ENCODE measurements at regions not wholly inside any gene's neighbourhood (a gene's known extent, or its start where the extent isn't known, plus 50 kb on each side); places are given as distances from the start of the nearest gene placed in this dataset.

DNA sequence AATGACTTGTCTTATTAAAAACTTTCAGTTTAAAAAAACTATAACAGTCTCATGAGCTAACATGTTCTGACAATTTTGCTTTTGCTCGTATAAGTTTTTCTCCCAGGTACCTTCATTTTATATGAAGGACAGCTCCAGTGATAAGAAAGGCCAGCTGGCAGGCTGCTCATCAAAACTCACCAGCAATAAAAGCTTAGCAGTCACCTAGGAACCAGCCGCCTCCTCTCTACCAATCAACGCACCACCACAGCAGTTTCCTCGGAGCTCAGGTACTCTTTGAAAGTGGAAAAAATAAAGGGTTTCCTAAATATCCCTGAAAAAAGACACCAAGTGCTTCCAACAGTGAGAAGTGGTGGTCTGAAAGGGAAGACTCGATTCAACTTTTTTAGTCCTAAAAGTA, 100.9 kb upstream of the CCDC150 start:
- no peak for DNase-seq

DNA sequence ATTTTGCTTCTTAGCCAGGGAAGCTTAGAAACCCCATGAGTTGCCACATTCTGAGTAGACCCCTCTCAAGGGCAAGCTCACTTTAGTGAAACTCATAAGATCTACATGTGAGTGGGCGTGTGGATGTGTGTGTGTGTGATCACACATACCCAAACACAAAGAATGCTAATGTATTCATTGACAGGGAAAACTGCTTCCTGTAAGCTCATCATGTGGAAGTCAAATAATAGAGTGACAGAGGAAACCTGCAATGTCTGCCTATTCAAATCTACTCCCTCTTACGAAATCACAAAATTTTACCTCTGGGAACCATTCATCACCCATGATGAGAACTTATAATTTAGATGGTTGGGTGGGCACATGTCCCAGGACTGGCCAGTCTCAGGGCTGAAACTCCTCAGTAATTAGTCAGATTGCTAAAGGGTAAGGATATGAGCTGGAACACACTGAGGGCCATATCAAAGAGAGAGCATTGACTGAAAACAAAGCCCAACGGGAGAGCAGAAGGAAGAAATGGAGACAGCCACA, 94.5 kb upstream of the CCDC150 start:
- peak; percentile 15 for DNase-seq

DNA sequence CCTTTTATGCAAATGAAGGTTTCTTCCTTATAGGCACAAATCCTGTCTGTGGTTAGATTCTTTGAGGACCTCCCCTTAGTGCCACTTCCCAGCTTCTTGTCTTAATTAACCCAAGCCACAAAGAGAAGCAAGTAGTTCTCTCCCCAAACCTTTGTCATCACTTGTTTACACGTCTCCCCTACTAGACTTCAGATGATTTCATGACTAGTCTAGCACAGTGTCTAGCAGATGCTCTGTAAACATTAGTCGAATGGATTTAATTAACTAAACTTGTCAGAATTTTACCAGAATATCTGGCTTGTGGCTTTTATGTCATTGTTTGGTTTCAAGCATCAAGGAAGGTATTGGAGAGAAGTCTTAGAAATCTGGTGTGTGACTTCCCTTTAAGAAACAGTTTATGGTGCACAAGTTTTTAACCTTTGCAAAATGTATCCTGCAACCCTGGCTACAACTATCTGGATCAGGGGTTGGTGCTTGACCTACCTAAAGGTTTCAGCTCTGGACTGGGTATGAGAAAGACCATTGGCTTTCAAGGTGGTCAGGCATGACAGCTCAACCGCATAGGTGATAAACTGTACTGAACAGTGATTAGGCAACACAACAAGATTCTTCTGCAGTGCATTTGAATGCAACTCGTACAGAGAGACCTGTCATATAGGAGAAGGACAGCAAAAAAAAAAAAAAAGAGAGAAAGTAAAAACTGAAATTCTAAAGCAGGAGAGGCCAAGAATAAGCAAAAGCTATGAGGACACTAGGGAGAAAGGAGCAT, 93.2 kb upstream of the CCDC150 start:
- peak; percentile 27 for DNase-seq

DNA sequence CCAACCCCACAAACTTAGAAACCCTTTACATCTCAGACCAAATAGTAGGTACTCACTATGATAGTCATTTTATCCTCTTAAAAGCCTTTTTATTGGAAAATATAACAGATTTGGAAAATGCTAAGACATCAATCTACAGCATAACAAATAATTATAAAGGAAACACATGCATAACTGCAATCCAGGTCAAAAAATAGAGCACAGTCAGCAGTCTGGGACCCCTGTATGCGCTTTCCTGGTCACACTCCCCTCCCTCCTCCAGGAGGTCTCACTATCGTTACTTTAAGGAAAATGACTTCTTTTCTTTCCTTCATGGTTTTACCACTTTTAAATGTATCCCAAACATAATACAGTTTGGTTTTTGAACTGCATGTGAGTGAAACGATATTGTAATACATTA, 90.5 kb upstream of the CCDC150 start:
- no peak for DNase-seq

DNA sequence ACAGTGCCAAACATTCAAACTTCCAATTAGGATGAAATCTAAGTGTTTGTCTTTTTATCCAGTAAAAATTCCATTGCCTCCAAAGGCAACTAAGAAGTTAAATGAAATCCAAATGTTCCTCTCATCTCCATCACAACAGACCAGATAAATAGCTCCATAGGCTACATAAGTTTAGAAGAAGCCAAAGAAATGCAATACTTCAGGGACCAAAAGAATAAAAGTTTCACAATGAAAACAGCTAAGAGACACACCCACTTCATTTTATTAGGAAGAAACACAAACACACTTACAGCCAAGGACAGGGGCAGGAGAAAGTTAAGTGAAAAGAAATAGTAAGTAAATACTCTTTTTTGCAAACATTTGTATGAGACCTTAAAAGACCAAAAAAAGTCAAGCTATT, 88.5 kb upstream of the CCDC150 start:
- no peak for DNase-seq

DNA sequence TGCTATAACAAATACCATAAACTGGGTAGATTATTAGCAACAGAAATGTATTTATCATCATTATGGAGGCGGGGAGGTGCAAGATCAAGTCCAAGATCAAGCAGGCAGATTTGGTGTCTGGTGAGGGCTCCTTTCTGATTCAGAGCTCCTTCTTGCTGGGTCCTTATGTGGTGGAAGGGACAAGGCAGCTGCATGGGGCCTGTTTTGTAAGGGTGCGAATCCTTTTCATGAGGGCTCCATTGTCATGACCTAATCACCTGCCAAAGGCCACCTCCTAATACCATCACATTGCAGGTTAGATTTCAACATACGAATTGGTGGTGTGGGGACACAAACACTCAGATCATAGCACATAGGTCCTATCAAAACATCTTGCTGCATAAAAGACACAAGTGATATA, 84.4 kb upstream of the CCDC150 start:
- DNase-seq = no peak

DNA sequence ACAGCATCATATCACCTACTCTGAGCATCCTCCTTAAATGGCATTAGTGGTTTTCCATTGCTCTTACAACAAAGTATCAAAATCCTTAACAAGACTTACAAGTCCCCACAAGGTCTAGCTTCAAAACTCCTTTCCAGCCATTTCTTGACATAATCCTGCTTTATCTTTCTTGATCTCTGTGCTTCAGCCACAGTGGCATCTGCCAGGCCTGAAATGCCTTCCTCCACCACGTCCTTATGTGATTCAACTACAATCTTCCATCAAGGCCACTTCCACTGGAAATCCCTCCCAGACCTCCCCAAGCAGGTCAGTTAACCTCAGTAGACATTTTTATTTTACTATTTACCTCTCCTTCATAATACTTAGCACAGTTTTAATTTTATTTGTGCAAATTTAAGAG, 83.8 kb upstream of the CCDC150 start:
- no peak for DNase-seq

DNA sequence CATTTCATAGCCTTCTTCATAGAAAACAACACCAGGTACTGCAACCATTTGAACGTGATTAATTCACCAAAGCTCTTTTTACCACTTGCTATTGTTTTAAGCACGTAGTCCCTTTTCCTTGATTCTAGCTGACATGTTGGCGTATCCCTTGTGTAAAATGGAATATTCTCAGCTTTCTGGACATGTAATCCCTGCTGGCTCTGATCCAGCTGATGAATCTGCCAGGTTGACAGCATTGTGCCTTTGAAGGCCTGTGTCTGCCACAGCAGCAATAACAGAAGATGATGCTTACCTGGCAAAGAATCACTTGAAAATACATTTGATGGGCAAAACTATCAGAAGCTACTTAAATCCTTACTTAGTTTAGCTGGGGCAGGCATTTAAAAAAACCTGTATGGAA, 81.0 kb upstream of the CCDC150 start:
- DNase-seq = no peak

DNA sequence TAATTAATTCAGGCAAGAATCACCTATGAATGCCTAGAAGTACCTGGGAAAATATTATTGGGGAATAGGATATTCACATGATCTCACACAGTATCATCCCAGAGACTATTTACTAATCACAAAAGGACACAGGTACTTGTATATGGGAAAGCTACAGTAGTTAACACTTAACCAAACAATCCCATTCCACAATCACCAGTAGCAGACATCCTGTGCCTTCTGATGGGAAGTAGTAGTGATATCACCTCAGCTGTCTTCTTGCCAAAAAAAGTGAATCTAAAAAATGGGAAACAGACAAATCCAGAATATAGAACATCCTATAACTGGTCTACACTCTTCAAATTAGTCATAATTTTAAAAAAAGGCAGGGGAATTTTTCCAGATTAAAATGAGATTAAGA, 75.6 kb upstream of the CCDC150 start:
- DNase-seq = no peak

DNA sequence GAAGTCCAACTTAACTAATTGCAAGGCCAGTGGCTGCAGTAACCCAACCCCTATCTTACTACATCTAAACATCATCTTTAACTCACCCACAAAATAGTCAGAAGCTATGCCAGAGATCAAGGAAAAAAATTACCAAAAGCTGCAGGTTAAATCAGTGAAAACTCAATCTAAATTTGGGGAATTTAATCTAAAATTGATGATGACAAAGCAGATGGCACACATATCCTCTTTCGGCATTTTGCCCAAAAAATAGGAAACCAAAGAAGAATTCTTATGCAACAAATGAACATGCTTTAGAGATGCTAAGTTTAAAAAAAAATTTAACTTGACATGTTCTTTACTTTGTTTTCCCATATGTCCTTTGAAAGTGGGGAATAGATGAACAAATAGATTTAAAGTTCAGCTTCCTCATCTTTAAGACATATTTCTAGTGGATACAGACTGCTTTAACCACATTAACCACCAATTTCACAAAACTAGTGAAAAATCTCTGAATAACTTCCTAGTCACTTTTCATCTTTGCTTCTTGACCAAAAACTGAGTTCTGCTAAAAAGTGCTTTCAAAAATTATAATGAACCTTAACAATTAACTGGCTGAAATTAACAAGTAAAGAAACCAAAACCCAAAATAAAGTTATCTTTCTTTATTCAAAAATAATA, 74.3 kb upstream of the CCDC150 start:
- DNase-seq = no peak

DNA sequence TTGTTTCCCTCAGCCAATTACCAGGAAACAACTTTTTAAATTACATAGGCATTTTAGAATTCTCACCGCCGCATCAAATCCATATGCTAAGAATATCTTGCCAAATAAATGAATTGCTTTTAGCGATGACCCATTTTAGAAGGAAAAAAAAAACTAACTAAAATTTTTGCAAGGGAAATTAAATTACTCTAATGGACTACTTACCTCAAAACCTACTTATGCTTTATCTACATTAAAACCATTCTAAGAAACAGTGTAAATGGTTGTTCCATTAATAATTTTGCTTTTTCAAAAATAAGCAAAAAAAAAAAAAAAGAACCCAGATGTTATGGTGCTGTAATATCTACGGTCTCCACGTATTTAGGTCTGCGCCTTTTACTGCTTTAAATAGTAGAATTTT, 73.5 kb upstream of the CCDC150 start:
- DNase-seq = no peak

DNA sequence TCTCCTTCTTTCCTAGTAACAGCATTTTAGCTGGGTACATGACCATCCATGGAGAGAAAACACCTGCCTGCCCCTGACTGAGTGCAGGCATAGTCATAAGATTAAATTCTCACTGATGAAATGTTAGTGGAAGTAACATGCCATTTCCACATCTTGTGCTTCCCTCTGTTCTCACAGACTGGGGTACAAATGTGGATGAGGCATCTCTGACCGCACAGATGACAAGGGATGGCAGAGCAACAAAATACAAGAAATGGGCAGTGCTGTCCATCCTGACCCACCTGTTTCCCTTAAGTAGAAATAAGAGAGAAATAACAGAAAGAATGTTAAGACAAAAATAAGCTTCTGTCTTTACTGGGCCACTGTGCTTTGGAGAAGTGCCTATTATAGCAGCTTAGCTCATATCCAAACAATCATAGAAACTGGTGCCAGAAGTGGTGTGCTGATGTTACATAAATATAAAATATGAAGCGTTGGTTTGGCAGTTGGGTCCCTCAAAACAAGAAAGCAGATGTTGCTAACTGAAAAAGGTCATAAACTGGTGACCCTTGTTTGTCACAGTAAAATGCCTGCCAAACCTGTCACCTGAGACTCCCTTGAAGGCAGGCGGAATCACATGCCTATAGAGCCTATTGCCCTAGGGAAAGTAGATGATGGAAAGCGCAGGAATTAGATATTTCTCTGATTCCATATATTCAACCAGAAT, 72.4 kb upstream of the CCDC150 start:
- DNase-seq = no peak

DNA sequence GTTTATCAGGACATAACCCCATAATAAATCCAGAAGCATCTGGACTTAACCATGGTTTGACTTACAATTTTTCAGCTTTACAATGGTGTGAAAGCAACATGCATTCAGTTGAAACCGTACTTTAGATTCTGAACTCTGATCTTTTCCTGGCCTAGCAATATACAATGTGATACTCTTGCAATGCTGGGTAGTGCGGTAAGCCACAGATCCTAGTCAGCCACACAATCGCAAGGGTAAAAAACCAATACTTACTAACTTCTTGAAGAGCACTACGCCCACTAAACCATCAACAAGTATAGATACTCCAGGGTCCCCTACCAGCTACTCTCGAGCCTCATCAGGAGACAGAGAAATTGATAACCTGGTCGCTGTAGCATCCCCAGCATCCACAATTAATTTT, 71.0 kb upstream of the CCDC150 start:
- no peak for DNase-seq

DNA sequence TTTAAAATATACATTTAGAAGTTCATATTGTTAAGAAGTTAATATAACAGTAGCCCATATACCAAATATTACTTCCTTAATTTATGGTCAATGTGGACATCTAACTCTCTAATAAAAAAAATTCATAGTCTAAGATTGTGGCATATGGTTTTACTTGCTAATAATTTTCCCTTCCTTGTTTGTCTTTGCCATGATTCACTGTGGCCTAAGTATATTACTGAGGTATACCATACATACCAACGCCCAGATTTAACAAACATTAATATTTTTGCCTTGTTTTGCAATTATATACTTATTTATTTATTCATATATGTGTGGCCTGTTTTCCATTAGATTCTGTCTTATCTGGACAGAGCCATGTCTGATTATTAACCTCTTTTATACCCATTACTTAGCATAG, 54.6 kb upstream of the CCDC150 start:
- DNase-seq = no peak

DNA sequence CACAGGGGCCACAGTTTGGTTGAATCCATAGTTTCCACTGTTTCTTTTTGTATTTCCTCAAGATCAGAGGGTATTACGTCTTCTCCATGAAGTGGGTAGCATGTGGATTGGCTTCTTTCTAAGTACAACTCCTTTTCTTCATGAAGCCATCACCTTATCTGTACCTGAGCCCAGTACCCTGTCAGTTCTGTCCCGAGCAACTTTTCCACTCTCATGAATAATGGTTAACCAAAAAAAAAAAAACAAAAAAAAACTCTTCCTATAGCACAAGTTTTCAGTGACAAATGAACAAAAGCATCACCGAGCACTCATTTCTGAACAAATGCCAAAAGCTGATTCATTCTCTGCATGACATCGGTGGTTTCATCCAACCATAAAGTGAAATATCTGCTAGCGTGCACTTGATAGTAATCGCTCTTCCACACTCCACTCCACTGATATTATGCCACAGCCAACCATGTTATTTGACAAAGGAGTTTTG, 53.0 kb upstream of the CCDC150 start:
- peak; percentile 88 for DNase-seq

DNA sequence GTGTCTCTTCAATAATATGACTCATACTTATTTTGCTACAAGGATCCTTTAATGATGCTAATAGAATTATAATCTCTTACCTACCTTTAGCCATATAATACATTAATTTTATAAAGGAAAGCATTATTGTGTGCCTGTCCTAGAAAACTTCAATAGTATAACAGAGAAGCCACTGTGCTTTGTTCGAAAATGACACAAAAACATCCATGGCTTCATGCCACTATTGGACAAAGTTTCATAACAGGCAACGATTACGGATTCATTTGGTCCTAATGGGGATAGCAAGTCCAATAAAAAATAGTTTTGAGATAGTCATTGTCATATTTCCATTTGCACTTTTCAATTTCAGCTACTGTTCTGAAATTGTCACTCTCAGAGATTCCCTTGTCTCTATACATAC, 52.5 kb upstream of the CCDC150 start:
- no peak for DNase-seq

DNA sequence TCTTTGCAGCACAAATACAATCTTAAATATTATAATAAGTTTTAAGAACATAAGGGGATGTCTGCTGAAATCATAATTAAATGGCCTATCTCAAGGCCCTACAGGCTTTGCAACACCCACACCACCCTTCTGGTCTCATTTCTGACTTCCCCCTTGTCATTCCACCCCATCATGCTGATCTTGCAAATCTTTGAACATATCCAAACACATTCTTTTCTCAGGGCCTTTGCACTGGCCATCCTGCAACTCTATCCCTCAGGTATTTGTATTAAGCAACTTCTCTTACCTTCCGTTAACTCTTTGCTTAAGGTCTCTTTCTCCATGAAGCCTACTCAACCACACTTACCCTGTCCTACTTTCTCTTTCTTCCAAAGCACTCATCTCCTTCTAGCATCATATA, 51.8 kb upstream of the CCDC150 start:
- no peak for DNase-seq

DNA sequence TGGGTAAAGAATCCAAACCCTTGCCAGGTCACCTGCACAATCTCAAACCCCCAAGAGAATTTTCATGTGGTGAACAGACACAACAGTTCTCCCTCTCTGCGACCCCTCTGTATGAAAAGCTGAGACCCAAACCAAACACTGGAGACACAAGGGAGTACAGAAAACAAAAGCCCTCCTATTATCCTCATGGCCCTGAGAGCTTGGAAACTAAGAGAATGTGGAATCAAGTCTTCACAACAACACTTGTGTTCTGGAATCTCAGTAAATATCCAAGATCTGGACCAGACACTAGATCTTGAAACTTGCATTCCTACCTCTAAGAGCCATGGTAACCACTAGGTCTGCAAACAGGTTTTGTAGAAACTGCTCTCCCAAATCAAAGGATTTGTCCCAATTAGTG, 50.1 kb upstream of the CCDC150 start:
- DNase-seq = no peak

Measured in fibroblast of skin of right quadriceps (primary cell).